Smooth muscle cell (in vitro differentiated cells): ENCODE measurements at regions not wholly inside any gene's neighbourhood (a gene's known extent, or its start where the extent isn't known, plus 50 kb on each side); places are given as distances from the start of the nearest gene placed in this dataset.

Experiments used
- DNase-seq: peaks from one replicate; lab custom pipeline; 2025; ENCODE audit not compliant: unreplicated experiment; lab: John Stamatoyannopoulos, UW
- H2AFZ ChIP-seq: fragments of 200-600 bp; sonication (generic); 2 replicates; pipeline ENCODE4 v1.6.0; 2016; ENCODE audit warnings: antibody characterized with exemption, low read depth, mild to moderate bottlenecking
- H3F3A ChIP-seq: fragments of 200-600 bp; sonication (generic); 2 replicates; pipeline ENCODE4 v1.6.0; 2017; ENCODE audit warnings: antibody characterized with exemption, low read depth
- H3K27ac ChIP-seq: fragments of 200-600 bp; sonication (generic); 2 replicates; pipeline ENCODE4 v1.5.1; 2016; ENCODE audit warnings: low read depth, mild to moderate bottlenecking
- H3K27me3 ChIP-seq: fragments of 200-600 bp; sonication (generic); 2 replicates; pipeline ENCODE4 v1.6.1; 2016; ENCODE audit warnings: low read depth, mild to moderate bottlenecking
- H3K36me3 ChIP-seq: fragments of 200-600 bp; sonication (generic); 2 replicates; pipeline ENCODE4 v1.5.1; 2016; ENCODE audit warnings: low read depth
- H3K4me1 ChIP-seq: fragments of 200-600 bp; sonication (generic); 2 replicates; pipeline ENCODE4 v1.5.1; 2016; ENCODE audit warnings: low read depth
- H3K4me2 ChIP-seq: fragments of 200-600 bp; sonication (generic); 2 replicates; pipeline ENCODE4 v1.6.0; 2016; ENCODE audit warnings: mild to moderate bottlenecking
- H3K4me3 ChIP-seq: fragments of 200-600 bp; sonication (generic); 2 replicates; pipeline ENCODE4 v1.5.1; 2016; ENCODE audit warnings: mild to moderate bottlenecking
- H3K79me2 ChIP-seq: fragments of 200-600 bp; sonication (generic); 2 replicates; pipeline ENCODE4 v1.6.0; 2016; ENCODE audit warnings: low read depth, mild to moderate bottlenecking
- H3K9ac ChIP-seq: fragments of 200-600 bp; sonication (generic); 2 replicates; pipeline ENCODE4 v1.6.0; 2016; ENCODE audit warnings: low read depth
- H3K9me3 ChIP-seq: fragments of 200-600 bp; sonication (generic); replicated peaks from 2 replicates; pipeline ENCODE4 v1.5.1; 2016; ENCODE audit warnings: low read depth
- H4K20me1 ChIP-seq: fragments of 200-600 bp; sonication (generic); 2 replicates; pipeline ENCODE4 v1.6.0; 2016; ENCODE audit warnings: low read depth
- CTCF ChIP-seq: fragments of 200-600 bp; sonication (generic); IDR thresholded peaks from 2 replicates; pipeline ENCODE4 v1.5.1; 2017; ENCODE audit warnings: borderline replicate concordance, mild to moderate bottlenecking, antibody characterized with exemption; ENCODE audit not compliant: insufficient read depth, poor library complexity, severe bottlenecking
- WGBS: methylation state at CpG from one replicate; pipeline ENCODE4 v1.1.7; 2016; ENCODE audit warnings: low lambda C conversion rate; 5-methylcytosine and 5-hydroxymethylcytosine counted together

GRCh38 chr4:122090989-122091388 lies 61.1 kb upstream of the BLTP1 start:
- Histone ChIP-seq H3K79me2 (no peaks in the 10 kb centered on the region), H3K27me3 (no peaks in the 10 kb centered on the region), H3F3A (no peaks in the 10 kb centered on the region), H4K20me1 (no peaks in the 10 kb centered on the region), H3K9me3 (no peaks in the 10 kb centered on the region), H3K9ac (no peak overlapping the region), H2AFZ (no peak overlapping the region), H3K4me3 (no peak overlapping the region), H3K4me1 (no peaks in the 10 kb centered on the region), H3K36me3 (no peaks in the 10 kb centered on the region), H3K4me2 (no peak overlapping the region), H3K27ac (no peak overlapping the region)
- no peak for TF ChIP-seq CTCF
- 85% methylated on average over 1 of the region's 1 CpG for WGBS
- DNase-seq = no peak

GRCh38 chr4:122086338-122087065 lies 65.6 kb upstream of the BLTP1 start:
- no peak overlapping the region for H3K4me2 ChIP-seq
- 87% methylated on average over 4 of the region's 4 CpGs for WGBS
- no peak for TF ChIP-seq CTCF
- H3K9ac ChIP-seq = no peak overlapping the region
- no peaks in the 10 kb centered on the region for H3K27me3 ChIP-seq
- H3K36me3 ChIP-seq = no peaks in the 10 kb centered on the region
- no peak overlapping the region for H2AFZ ChIP-seq
- no peaks in the 10 kb centered on the region for H4K20me1 ChIP-seq
- H3F3A ChIP-seq = no peaks in the 10 kb centered on the region
- H3K4me3 ChIP-seq = no peak overlapping the region
- DNase-seq = no peak
- no peaks in the 10 kb centered on the region for H3K79me2 ChIP-seq
- H3K27ac ChIP-seq = no peak overlapping the region
- H3K9me3 ChIP-seq = no peaks in the 10 kb centered on the region
- no peaks in the 10 kb centered on the region for H3K4me1 ChIP-seq

- Histone ChIP-seq H3K4me2 (no peak overlapping the region), H3K9me3 (no peaks in the 10 kb centered on the region), H3K27me3 (no peaks in the 10 kb centered on the region), H3K4me1 (no peaks in the 10 kb centered on the region), H3K36me3 (no peaks in the 10 kb centered on the region), H3F3A (no peaks in the 10 kb centered on the region), H2AFZ (no peak overlapping the region), H3K27ac (no peak overlapping the region), H3K4me3 (no peak overlapping the region), H3K79me2 (no peaks in the 10 kb centered on the region), H3K9ac (no peak overlapping the region), H4K20me1 (no peaks in the 10 kb centered on the region)
- no peak for DNase-seq
- TF ChIP-seq CTCF = no peak
- WGBS = 57% methylated on average over 1 of the region's 1 CpG
These were observed 68.1 kb upstream of the BLTP1 start for GRCh38 chr4:122083989-122084388.

GRCh38 chr4:122083351-122083750 lies 68.8 kb upstream of the BLTP1 start:
- no peak for DNase-seq
- Histone ChIP-seq H3F3A (no peaks in the 10 kb centered on the region), H3K79me2 (no peaks in the 10 kb centered on the region), H3K9ac (no peak overlapping the region), H3K36me3 (no peaks in the 10 kb centered on the region), H3K4me2 (no peak overlapping the region), H3K27ac (no peak overlapping the region), H3K9me3 (no peaks in the 10 kb centered on the region), H2AFZ (no peak overlapping the region), H3K27me3 (no peaks in the 10 kb centered on the region), H3K4me1 (no peaks in the 10 kb centered on the region), H4K20me1 (no peaks in the 10 kb centered on the region), H3K4me3 (no peak overlapping the region)
- TF ChIP-seq CTCF = no peak
- WGBS = 80% methylated on average over 1 of the region's 1 CpG
